HG03025 (cell line): ENCODE measurements at regions not wholly inside any gene's neighbourhood (a gene's known extent, or its start where the extent isn't known, plus 50 kb on each side); places are given as distances from the start of the nearest gene placed in this dataset.
"Not testable (repeated sequence)": the region's sequence is repeated elsewhere in the genome, so short reads cannot be mapped to it uniquely, and the experiment has no call there.

ENCODE experiments used
- ATAC-seq: cut with Tn5 transposase; IDR thresholded peaks from one replicate; pipeline ENCODE4 v1.9.1; 2021; ENCODE audit warnings: mild to moderate bottlenecking, moderate library complexity; ENCODE audit not compliant: unreplicated experiment, low FRiP score

GRCh38 chr3:35392187-35392586 is 247.1 kb upstream of the ARPP21 start:
- ATAC-seq: no peak

DNA sequence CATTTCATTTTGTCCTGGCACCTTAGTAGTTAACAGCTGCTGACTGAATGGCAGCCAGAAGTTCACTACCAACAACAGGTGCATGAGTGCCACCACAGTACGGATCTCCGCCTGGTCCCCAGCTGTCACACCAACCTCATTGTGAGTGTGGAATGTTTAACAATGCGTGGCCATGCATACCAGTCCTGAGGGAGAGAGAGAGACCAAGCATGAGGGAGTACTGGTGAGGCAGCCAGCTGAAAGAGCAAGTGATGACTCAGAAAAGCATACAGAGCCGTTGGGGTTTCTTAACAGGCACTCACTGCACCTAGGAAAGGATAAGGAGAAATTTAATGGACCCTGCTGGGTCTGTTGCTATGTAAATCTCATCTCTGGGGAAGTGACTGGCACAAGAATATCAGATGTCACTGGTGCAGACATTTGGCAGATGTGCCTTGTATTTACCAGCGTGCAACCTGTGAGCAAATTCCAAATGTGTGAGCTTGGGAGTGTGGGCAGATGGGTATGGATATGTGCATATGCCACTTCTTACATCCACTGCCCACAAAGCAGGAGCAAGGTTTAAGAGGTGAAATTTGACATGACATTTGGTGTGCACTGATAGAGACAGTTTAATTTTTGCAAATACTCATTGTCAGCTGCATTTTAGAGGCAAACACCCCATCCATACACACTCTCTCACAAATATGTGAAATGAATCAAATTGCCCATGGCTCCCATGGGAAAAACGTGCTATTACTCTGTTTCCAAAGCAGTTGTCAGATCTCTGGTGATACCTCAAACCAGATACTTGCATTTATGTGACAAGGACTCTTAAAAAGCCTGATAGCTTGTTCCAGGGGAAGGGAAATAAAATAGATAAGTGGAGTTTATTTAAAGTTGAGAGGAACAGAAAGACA is 245.2 kb upstream of the ARPP21 start:
- ATAC-seq: no peak

DNA sequence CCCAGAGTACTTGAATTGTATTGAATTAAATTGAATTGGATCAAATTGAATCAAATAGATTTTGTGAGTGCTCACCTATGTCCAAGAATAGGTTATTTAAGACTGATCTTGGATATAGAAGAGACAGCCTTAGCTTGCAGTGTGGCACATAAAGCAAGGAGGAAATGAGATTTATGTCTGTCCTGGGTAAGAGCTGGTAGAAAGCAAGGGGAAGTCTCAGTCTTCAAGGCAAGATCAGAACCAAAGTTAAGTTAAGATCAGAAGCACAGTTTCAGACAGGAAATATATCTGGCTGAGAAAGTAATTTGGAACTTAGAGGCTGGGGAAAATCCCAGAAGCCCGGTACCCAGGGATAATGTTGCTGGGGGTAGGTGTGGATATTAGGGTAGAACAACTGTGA is 244.4 kb upstream of the ARPP21 start:
- no peak for ATAC-seq

- ATAC-seq: no peak
These were observed 237.7 kb upstream of the ARPP21 start for GRCh38 chr3:35401671-35402070.

DNA sequence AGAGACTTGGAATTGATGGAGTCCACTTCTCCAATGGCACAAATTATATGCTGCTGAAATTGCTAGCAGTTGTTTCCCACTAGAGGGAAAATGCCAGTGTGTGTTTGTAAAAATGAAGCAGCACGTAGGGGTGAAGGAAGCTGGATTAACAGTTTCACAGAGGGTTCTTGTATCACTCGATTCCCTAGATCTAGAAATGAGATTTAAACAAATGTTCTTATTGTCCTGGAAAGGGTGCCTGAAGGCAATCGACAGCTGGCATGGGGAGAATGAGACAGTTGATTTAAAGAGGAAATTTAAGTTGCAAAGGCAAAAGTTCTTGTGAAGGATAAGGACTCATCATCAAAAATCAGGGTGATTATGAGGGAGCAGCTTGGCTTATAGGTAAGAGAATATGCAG is 234.8 kb upstream of the ARPP21 start:
- no peak for ATAC-seq

GRCh38 chr3:35408882-35409281 is 230.4 kb upstream of the ARPP21 start:
- no peak for ATAC-seq

DNA sequence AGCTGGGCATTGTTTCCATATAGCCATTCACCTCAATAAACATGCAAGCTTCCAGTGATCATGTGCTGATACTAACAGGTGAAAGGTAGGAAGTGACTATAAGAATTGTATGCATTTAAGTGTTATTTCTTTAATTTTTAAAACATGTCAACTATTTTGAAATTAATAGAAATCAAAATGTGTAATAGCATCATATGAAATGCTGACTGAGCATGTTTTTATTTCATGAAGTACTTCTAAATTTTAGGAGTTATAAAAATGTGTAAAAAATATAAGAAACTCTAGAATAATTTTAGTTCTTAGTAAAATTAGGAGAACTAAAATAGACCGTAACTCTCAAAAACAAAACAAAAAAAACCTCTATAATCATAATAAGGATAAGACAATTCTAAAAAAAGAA is 229.3 kb upstream of the ARPP21 start:
- no peak for ATAC-seq

- no peak for ATAC-seq
These were observed 225.8 kb upstream of the ARPP21 start for GRCh38 chr3:35413483-35413882.

- ATAC-seq: no peak
These were observed 222.2 kb upstream of the ARPP21 start for GRCh38 chr3:35417080-35417479.

DNA sequence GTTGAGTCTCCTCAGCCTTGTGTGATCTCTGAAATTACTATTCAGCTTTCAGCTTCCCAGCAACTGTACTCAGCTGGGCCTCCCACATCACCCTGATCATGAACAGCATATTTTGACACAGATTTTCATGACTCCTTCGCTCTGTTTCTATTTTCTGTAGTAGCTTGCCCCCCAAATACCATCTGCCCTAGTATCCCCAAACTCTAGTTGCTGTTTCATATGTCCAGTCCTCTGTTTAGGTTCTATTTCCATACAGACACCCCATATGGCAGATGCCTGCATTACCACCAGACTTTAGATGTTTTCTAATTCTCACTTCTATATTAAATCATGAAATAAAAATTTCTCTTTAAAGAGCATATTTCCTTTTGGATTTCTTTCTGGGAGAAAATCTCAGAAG is 217.2 kb upstream of the ARPP21 start:
- no peak for ATAC-seq

- ATAC-seq: no peak
These were observed 216.3 kb upstream of the ARPP21 start for GRCh38 chr3:35422836-35423601.

DNA sequence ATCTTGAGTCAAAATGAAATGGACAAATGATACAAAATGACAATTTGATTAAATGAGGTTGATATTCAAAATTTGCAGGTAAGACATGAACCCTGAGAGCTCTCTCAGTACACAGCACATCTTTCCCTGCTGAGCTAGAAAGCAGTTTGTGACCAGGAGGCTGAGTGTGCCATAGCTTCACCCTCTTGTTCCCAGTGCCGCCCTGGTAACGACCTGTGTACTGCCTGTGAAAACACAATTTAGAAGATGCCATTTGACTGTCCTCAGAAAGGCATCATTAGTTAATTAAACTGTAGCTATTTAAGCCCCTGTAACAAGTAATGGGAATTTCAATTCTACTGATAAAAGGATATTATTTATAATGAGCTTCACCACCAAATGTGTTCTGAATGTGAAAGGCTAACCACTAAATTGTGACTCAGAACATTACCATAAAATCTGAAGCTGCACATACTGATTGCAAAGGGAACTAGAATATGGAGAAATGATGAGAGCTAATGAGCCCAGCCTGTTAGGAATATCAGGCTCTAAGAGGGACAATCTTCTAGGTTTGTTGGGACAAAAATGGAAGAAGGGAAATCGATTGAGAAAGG is 212.9 kb upstream of the ARPP21 start:
- ATAC-seq: no peak

GRCh38 chr3:35437381-35437780 is 201.9 kb upstream of the ARPP21 start:
- no peak for ATAC-seq

GRCh38 chr3:35438101-35438500 is 201.2 kb upstream of the ARPP21 start:
- no peak for ATAC-seq

DNA sequence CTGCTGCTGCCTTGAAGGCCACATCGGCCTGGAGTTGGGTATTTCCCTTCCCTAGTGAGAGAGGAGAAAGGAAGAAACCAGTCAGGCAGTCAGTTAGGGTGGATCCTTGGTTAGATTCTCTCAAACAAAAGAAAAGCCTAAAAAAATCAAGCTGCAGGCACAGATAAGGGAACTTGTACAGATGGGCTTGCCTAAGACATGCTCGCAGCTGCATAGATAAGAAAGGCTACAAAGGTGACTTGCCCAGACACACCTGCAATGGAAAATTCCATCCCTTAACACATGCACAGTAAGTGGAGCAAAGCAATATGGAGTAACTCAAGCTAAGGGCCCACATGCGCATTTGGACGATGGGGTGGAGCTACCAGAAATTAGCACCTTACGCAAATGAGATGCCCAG is 199.7 kb upstream of the ARPP21 start:
- no peak for ATAC-seq

- no peak for ATAC-seq
These were observed 198.5 kb upstream of the ARPP21 start for GRCh38 chr3:35440826-35441225.

GRCh38 chr3:35446896-35447295 is 192.4 kb upstream of the ARPP21 start:
- ATAC-seq: no peak

GRCh38 chr3:35448121-35448520 is 191.2 kb upstream of the ARPP21 start:
- ATAC-seq: no peak

DNA sequence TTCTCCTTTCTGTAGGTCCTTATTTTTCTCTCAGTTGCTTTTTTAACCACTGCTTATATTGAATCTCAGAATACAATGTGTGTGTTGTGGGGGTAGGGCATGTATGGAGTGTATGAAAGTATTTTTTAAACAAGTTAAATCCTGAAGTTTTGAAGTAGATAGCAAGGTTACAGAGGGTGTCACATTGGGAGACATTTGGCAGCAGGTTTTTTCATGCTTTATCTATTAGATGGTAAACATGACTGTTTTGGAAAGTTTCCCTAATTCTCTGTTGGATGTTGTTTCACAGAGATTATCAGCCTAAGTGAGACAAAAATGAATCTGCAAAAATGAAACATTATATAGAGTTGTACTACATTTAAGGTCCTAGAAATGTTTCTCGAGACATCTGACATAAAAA is 190.6 kb upstream of the ARPP21 start:
- ATAC-seq: no peak

DNA sequence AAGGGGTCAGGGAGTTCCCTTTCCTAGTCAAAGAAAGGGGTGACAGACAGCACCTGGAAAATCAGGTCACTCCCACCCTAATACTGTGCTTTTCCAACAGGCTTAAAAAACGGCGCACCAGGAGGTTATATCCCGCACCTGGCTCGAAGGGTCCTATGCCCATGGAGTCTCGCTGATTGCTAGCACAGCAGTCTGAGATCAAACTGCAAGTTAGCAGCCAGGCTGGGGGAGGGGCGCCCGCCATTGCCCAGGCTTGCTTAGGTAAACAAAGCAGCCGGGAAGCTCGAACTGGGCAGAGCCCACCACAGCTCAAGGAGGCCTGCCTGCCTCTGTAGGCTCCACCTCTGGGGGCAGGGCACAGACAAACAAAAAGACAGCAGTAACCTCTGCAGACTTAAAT is 184.5 kb upstream of the ARPP21 start:
- not testable (repeated sequence) for ATAC-seq

GRCh38 chr3:35473956-35474355 is 165.4 kb upstream of the ARPP21 start:
- ATAC-seq: no peak
